ENCODE measurements at regions not wholly inside any gene's neighbourhood (a gene's known extent, or its start where the extent isn't known, plus 50 kb on each side); places are given as distances from the start of the nearest gene placed in this dataset.

- DNase-seq: no peak
- no peak for FAIRE-seq
- no peak overlapping the region for H3K4me3 ChIP-seq
- H3K27ac ChIP-seq: no peak overlapping the region
- TF ChIP-seq CTCF (IDR thresholded peaks at IDR 0.05): no peak
- WGBS, 2 donors: 89 to 93% methylated on average over 8 of the region's 8 CpGs
- H3K9me3 ChIP-seq: no peaks in the 10 kb centered on the region
- H3K4me1 ChIP-seq: peaks cover 14 to 22% (median 22%) of the 10 kb centered on the region in 3 donors
- ATAC-seq: no peak
- H3K36me3 ChIP-seq: no peaks in the 10 kb centered on the region
- no peaks in the 10 kb centered on the region for H3K27me3 ChIP-seq
- intact Hi-C loops (cut with DNase I): no loop called here
Observed at GRCh38 chr10:124254490-124254889, 161.1 kb upstream of the CHST15 start.

- Histone ChIP-seq H3K4me1 (peaks cover 14 to 22% (median 22%) of the 10 kb centered on the region in 3 donors), H3K27me3 (no peaks in the 10 kb centered on the region), H3K9me3 (no peaks in the 10 kb centered on the region), H3K36me3 (no peaks in the 10 kb centered on the region), H3K4me3 (no peak overlapping the region), H3K27ac (no peak overlapping the region)
- DNase-seq: no peak
- intact Hi-C loops (cut with DNase I): no loop called here
- no peak for TF ChIP-seq CTCF (IDR thresholded peaks at IDR 0.05)
- WGBS, 2 donors: 43 to 58% methylated on average over 1 of the region's 1 CpG
- ATAC-seq: no peak
- no peak for FAIRE-seq
Observed at GRCh38 chr10:124253006-124253405, 159.6 kb upstream of the CHST15 start.

- no peak for TF ChIP-seq CTCF (IDR thresholded peaks at IDR 0.05)
- Histone ChIP-seq H3K4me3 (no peak overlapping the region), H3K9me3 (no peaks in the 10 kb centered on the region), H3K27me3 (no peaks in the 10 kb centered on the region), H3K27ac (peak overlapping the region in 2 of 4 donors; percentile 32 to 42), H3K36me3 (no peaks in the 10 kb centered on the region), H3K4me1 (peaks cover 14 to 22% (median 22%) of the 10 kb centered on the region in 3 donors)
- WGBS, 2 donors: 86 to 90% methylated on average over 8 of the region's 8 CpGs
- ATAC-seq: no peak
- intact Hi-C loops (cut with DNase I): no loop called here
- DNase-seq: no peak
- no peak for FAIRE-seq
Observed at GRCh38 chr10:124252097-124252715, 158.8 kb upstream of the CHST15 start.

- H3K4me1 ChIP-seq: peaks cover 14 to 22% (median 22%) of the 10 kb centered on the region in 3 donors
- peak overlapping the region in 3 of 4 donors; percentile 4 to 42 (median 32) for H3K27ac ChIP-seq
- DNase-seq: peak in 3 of 6 donors; percentile 46 to 66 (median 53)
- TF ChIP-seq CTCF (IDR thresholded peaks at IDR 0.05): no peak
- H3K36me3 ChIP-seq: no peaks in the 10 kb centered on the region
- no peak for FAIRE-seq
- WGBS, 2 donors: 7 to 14% methylated on average over 4 of the region's 4 CpGs
- intact Hi-C loops (cut with DNase I): no loop called here
- ATAC-seq: peak; percentile 79 to 90 (median 82)
- H3K4me3 ChIP-seq: no peak overlapping the region
- no peaks in the 10 kb centered on the region for H3K27me3 ChIP-seq
- no peaks in the 10 kb centered on the region for H3K9me3 ChIP-seq
Observed at GRCh38 chr10:124251317-124252065, 158.1 kb upstream of the CHST15 start.

GRCh38 chr10:124250506-124250905 is 157.1 kb upstream of the CHST15 start:
- peak in 2 of 4 donors; percentile 13 to 15 for ATAC-seq
- no peak for DNase-seq
- intact Hi-C loops (cut with DNase I): no loop called here
- Histone ChIP-seq H3K27ac (peak overlapping the region in 1 of 4 donors; percentile 42), H3K4me1 (peaks cover 14 to 22% (median 22%) of the 10 kb centered on the region in 3 donors), H3K4me3 (no peak overlapping the region), H3K27me3 (no peaks in the 10 kb centered on the region), H3K9me3 (no peaks in the 10 kb centered on the region), H3K36me3 (no peaks in the 10 kb centered on the region)
- no peak for FAIRE-seq
- whole genome bisulfite sequencing, 2 donors: 86 to 87% methylated on average over 6 of the region's 6 CpGs
- TF ChIP-seq CTCF (IDR thresholded peaks at IDR 0.05): no peak
